HG03025 (cell line): ENCODE measurements at regions not wholly inside any gene's neighbourhood (a gene's known extent, or its start where the extent isn't known, plus 50 kb on each side); places are given as distances from the start of the nearest gene placed in this dataset.

Source experiments
- ATAC-seq: cut with Tn5 transposase; IDR thresholded peaks from one replicate; pipeline ENCODE4 v1.9.1; 2021; ENCODE audit warnings: mild to moderate bottlenecking, moderate library complexity; ENCODE audit not compliant: unreplicated experiment, low FRiP score

GRCh38 chr6:68400396-68400795 lies 234.7 kb upstream of the ADGRB3 start:
- ATAC-seq, result no peak

- ATAC-seq, result no peak
Measured at GRCh38 chr6:68391953-68392352, 243.1 kb upstream of the ADGRB3 start.

- no peak for ATAC-seq
Measured at GRCh38 chr6:68372991-68373390, 262.1 kb upstream of the ADGRB3 start.

GRCh38 chr6:68368845-68369244 lies 266.2 kb upstream of the ADGRB3 start:
- no peak for ATAC-seq

GRCh38 chr6:68364271-68364805 lies 270.7 kb upstream of the ADGRB3 start:
- ATAC-seq, result no peak

- peak; percentile 90 for ATAC-seq
Measured at GRCh38 chr6:68343901-68344300, 291.2 kb upstream of the ADGRB3 start.

GRCh38 chr6:68342286-68342685 lies 292.8 kb upstream of the ADGRB3 start:
- ATAC-seq, result no peak

- no peak for ATAC-seq
Measured at GRCh38 chr6:68339488-68340131, 295.5 kb upstream of the ADGRB3 start.

GRCh38 chr6:68333442-68333841 lies 301.6 kb upstream of the ADGRB3 start:
- ATAC-seq, result no peak

- ATAC-seq, result no peak
Measured at GRCh38 chr6:68328156-68328555, 306.9 kb upstream of the ADGRB3 start.

GRCh38 chr6:68326762-68327161 lies 308.3 kb upstream of the ADGRB3 start:
- no peak for ATAC-seq

- no peak for ATAC-seq
Measured at GRCh38 chr6:68317366-68317765, 317.7 kb upstream of the ADGRB3 start.

GRCh38 chr6:68313911-68314310 lies 321.2 kb upstream of the ADGRB3 start:
- ATAC-seq, result no peak

- no peak for ATAC-seq
Measured at GRCh38 chr6:68307301-68307700, 327.8 kb upstream of the ADGRB3 start.

GRCh38 chr6:68296126-68296525 lies 339.0 kb upstream of the ADGRB3 start:
- no peak for ATAC-seq

GRCh38 chr6:68282646-68283045 lies 352.4 kb upstream of the ADGRB3 start:
- ATAC-seq, result no peak

- ATAC-seq, result no peak
Measured at GRCh38 chr6:68279793-68280557, 355.1 kb upstream of the ADGRB3 start.

- no peak for ATAC-seq
Measured at GRCh38 chr6:68273297-68273696, 361.8 kb upstream of the ADGRB3 start.

GRCh38 chr6:68256391-68256790 lies 378.7 kb upstream of the ADGRB3 start:
- ATAC-seq, result no peak

GRCh38 chr6:68252632-68253031 lies 382.4 kb upstream of the ADGRB3 start:
- peak; percentile 91 for ATAC-seq

- no peak for ATAC-seq
Measured at GRCh38 chr6:68247782-68248181, 387.3 kb upstream of the ADGRB3 start.

GRCh38 chr6:68240726-68241125 lies 394.4 kb upstream of the ADGRB3 start:
- ATAC-seq, result no peak
